ENCODE measurements at regions not wholly inside any gene's neighbourhood (a gene's known extent, or its start where the extent isn't known, plus 50 kb on each side); places are given as distances from the start of the nearest gene placed in this dataset.

DNA sequence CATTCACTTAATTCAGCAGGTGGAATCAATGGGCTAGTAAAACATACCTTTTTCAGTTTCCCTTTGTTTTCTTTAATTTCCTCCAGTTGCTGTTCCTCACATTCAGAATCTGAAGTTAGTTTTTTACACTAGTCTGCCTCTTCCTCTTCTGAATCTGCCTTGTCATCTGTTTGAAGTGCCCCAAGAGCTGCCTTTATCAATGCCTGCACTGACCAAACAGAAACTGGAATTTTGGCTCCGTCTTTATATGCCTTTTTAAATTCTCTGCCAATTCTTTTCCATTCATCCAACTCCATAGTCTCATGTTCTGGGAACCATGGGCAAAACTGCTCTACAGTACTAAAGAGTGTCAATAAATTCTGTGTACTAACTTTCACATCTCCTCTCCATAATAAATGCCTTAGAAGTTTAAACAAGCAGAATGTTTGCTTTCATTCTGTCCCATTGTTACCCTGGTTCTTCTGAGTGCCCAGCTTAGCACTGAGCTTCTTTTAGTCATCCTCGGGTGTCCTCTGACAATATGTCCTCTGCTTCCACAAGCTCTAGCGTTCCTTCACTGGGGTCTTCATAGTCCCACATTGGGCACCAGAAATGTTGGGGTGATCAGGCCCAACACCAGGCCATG is 154.2 kb downstream of the ZNF486 start:
- Histone ChIP-seq H3K36me3 (ENCODE audit: insufficient read depth, low read length) (no peaks in the 10 kb centered on the region), H3K4me1 (ENCODE audit: insufficient read depth, low read length) (no peaks in the 10 kb centered on the region), H3K4me2 (ENCODE audit: insufficient read depth, low read length) (no peak overlapping the region), H3K27me3 (ENCODE audit: insufficient read depth, low read length, poor library complexity) (no peaks in the 10 kb centered on the region), H3K27ac (ENCODE audit: low read length) (no peak overlapping the region), H3K9me3 (ENCODE audit: insufficient read depth, low read length, severe bottlenecking) (no peaks in the 10 kb centered on the region), H4K20me1 (ENCODE audit: insufficient read depth, low read length) (no peaks in the 10 kb centered on the region), H2AFZ (ENCODE audit: low read depth, low read length) (no peak overlapping the region), H3K4me3 (ENCODE audit: low read depth in 1 of 2, low read length in 2 of 2) (no peak overlapping the region), H3K9ac (ENCODE audit: low read depth, low read length) (no peak overlapping the region), H3K79me2 (ENCODE audit: insufficient read depth, low read length) (no peaks in the 10 kb centered on the region)
- ATAC-seq (ENCODE audit: insufficient read depth, low read depth) (no peak), DNase-seq (no peak)
- TF ChIP-seq, protein P1, sequence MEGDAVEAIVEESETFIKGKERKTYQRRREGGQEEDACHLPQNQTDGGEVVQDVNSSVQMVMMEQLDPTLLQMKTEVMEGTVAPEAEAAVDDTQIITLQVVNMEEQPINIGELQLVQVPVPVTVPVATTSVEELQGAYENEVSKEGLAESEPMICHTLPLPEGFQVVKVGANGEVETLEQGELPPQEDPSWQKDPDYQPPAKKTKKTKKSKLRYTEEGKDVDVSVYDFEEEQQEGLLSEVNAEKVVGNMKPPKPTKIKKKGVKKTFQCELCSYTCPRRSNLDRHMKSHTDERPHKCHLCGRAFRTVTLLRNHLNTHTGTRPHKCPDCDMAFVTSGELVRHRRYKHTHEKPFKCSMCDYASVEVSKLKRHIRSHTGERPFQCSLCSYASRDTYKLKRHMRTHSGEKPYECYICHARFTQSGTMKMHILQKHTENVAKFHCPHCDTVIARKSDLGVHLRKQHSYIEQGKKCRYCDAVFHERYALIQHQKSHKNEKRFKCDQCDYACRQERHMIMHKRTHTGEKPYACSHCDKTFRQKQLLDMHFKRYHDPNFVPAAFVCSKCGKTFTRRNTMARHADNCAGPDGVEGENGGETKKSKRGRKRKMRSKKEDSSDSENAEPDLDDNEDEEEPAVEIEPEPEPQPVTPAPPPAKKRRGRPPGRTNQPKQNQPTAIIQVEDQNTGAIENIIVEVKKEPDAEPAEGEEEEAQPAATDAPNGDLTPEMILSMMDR (IDR thresholded peaks at IDR 0.05; ENCODE audit: borderline replicate concordance, extremely low read depth, low read length, poor library complexity, severe bottlenecking) = no peak
- no peak for TF ChIP-seq EZH2 (IDR thresholded peaks at IDR 0.05; ENCODE audit: borderline replicate concordance, low read depth, low read length, severe bottlenecking)

DNA sequence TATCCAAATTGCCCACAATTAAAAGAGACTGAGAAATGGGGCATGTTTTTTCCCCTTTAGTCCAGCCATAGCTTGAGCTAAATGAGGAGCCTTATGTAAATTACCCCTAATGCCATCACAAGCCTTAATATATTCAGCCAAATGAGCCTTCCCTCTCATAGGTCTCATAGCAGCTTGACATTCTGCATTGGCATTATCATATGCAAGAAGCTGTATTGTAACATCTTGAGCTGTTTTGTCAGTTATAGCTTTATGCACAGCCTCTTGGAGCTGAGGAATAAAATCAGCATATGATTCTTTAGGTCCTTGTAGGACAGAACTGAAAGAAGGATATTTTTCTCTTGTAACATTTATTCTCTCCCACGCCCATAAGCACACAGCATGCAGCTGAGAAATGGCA is 153.2 kb downstream of the ZNF486 start:
- Histone ChIP-seq H3K4me1 (ENCODE audit: insufficient read depth, low read length) (no peaks in the 10 kb centered on the region), H3K4me3 (ENCODE audit: low read depth in 1 of 2, low read length in 2 of 2) (no peak overlapping the region), H3K9me3 (ENCODE audit: insufficient read depth, low read length, severe bottlenecking) (no peaks in the 10 kb centered on the region), H3K27ac (ENCODE audit: low read length) (no peak overlapping the region), H2AFZ (ENCODE audit: low read depth, low read length) (no peak overlapping the region), H3K9ac (ENCODE audit: low read depth, low read length) (no peak overlapping the region), H3K4me2 (ENCODE audit: insufficient read depth, low read length) (no peak overlapping the region), H3K36me3 (ENCODE audit: insufficient read depth, low read length) (no peaks in the 10 kb centered on the region), H3K27me3 (ENCODE audit: insufficient read depth, low read length, poor library complexity) (no peaks in the 10 kb centered on the region), H4K20me1 (ENCODE audit: insufficient read depth, low read length) (no peaks in the 10 kb centered on the region), H3K79me2 (ENCODE audit: insufficient read depth, low read length) (no peaks in the 10 kb centered on the region)
- ATAC-seq (ENCODE audit: insufficient read depth, low read depth) = no peak
- DNase-seq = no peak
- no peak for TF ChIP-seq EZH2 (IDR thresholded peaks at IDR 0.05; ENCODE audit: borderline replicate concordance, low read depth, low read length, severe bottlenecking)
- TF ChIP-seq, protein P1 (IDR thresholded peaks at IDR 0.05; ENCODE audit: borderline replicate concordance, extremely low read depth, low read length, poor library complexity, severe bottlenecking) = no peak

DNA sequence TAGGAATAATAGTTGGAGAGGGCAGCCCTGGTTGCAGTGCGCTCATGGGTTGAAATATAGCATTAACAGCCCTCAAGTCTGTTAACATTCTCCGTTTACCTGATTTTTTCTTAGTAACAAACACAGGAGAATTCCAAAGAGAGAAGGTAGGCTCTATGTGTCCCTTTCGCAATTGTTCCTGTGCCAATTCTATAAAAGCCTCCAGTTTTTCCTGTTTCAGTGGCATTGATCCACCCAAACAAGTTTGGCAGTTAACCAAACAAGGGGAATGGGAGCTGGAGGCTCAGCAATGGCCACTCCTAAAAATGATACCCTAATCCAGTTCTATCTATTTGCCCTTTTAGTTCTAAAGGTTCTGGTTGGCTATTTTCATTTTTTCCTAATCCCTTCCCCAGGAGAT is 151.6 kb downstream of the ZNF486 start:
- Histone ChIP-seq H4K20me1 (ENCODE audit: insufficient read depth, low read length) (no peaks in the 10 kb centered on the region), H3K4me2 (ENCODE audit: insufficient read depth, low read length) (no peak overlapping the region), H3K27ac (ENCODE audit: low read length) (no peak overlapping the region), H2AFZ (ENCODE audit: low read depth, low read length) (no peak overlapping the region), H3K79me2 (ENCODE audit: insufficient read depth, low read length) (no peaks in the 10 kb centered on the region), H3K27me3 (ENCODE audit: insufficient read depth, low read length, poor library complexity) (no peaks in the 10 kb centered on the region), H3K9ac (ENCODE audit: low read depth, low read length) (no peak overlapping the region), H3K4me3 (ENCODE audit: low read depth in 1 of 2, low read length in 2 of 2) (no peak overlapping the region), H3K9me3 (ENCODE audit: insufficient read depth, low read length, severe bottlenecking) (no peaks in the 10 kb centered on the region), H3K36me3 (ENCODE audit: insufficient read depth, low read length) (no peaks in the 10 kb centered on the region), H3K4me1 (ENCODE audit: insufficient read depth, low read length) (no peaks in the 10 kb centered on the region)
- DNase-seq (no peak), ATAC-seq (ENCODE audit: insufficient read depth, low read depth) (no peak)
- TF ChIP-seq EZH2 (IDR thresholded peaks at IDR 0.05; ENCODE audit: borderline replicate concordance, low read depth, low read length, severe bottlenecking) = no peak
- TF ChIP-seq, protein P1 (IDR thresholded peaks at IDR 0.05; ENCODE audit: borderline replicate concordance, extremely low read depth, low read length, poor library complexity, severe bottlenecking) = no peak

Data from DND-41 (cell line).